T-helper 2 cell treated with Interferon-gamma antibody and Interleukin-4, amounts not matched to agents 5 μg/mL and 100 μg/mL, for 36 hours (primary cell): ENCODE measurements at regions not wholly inside any gene's neighbourhood (a gene's known extent, or its start where the extent isn't known, plus 50 kb on each side); places are given as distances from the start of the nearest gene placed in this dataset.

ENCODE experiments used
- DNase-seq: peaks from one replicate; pipeline ENCODE4 v3.0.0; 2021; ENCODE audit warnings: low spot score
- H3K27ac Mint-ChIP-seq: one replicate; pipeline ENCODE4 v1.8.0; 2021; ENCODE audit warnings: mild to moderate bottlenecking, mixed read lengths
- H3K27me3 Mint-ChIP-seq: one replicate; pipeline ENCODE4 v1.8.0; 2021; ENCODE audit warnings: low read depth, mixed read lengths
- H3K36me3 Mint-ChIP-seq: one replicate; pipeline ENCODE4 v1.8.0; 2021; ENCODE audit warnings: low read depth, mixed read lengths
- H3K4me1 Mint-ChIP-seq: one replicate; pipeline ENCODE4 v1.8.0; 2021; ENCODE audit warnings: low read depth, mixed read lengths
- H3K4me3 Mint-ChIP-seq: one replicate; pipeline ENCODE4 v1.8.0; 2022; ENCODE audit warnings: mild to moderate bottlenecking, moderate library complexity, mixed read lengths
- H3K9me3 Mint-ChIP-seq: one replicate; pipeline ENCODE4 v1.8.0; 2021; ENCODE audit warnings: mixed read lengths

- H3K27me3 Mint-ChIP-seq: no peaks in the 10 kb centered on the region
- no peak overlapping the region for H3K27ac Mint-ChIP-seq
- H3K4me1 Mint-ChIP-seq: no peaks in the 10 kb centered on the region
- H3K9me3 Mint-ChIP-seq: peaks cover 39% of the 10 kb centered on the region
- H3K4me3 Mint-ChIP-seq: no peak overlapping the region
- no peak for DNase-seq
- H3K36me3 Mint-ChIP-seq: no peaks in the 10 kb centered on the region
Observed at GRCh38 chr20:11364736-11365135, 553.0 kb upstream of the BTBD3 start.

- Mint-ChIP-seq H3K27ac (no peak overlapping the region), H3K36me3 (no peaks in the 10 kb centered on the region), H3K4me3 (no peak overlapping the region), H3K4me1 (no peaks in the 10 kb centered on the region), H3K9me3 (peaks cover 27% of the 10 kb centered on the region), H3K27me3 (no peaks in the 10 kb centered on the region)
- DNase-seq: no peak
Observed at GRCh38 chr20:11366660-11367059, 551.0 kb upstream of the BTBD3 start.

GRCh38 chr20:11368499-11368898 is 549.2 kb upstream of the BTBD3 start:
- no peak overlapping the region for H3K27ac Mint-ChIP-seq
- H3K4me3 Mint-ChIP-seq: no peak overlapping the region
- no peaks in the 10 kb centered on the region for H3K4me1 Mint-ChIP-seq
- H3K36me3 Mint-ChIP-seq: no peaks in the 10 kb centered on the region
- peaks cover 13% of the 10 kb centered on the region for H3K9me3 Mint-ChIP-seq
- no peak for DNase-seq
- H3K27me3 Mint-ChIP-seq: no peaks in the 10 kb centered on the region

GRCh38 chr20:11368965-11369711 is 548.6 kb upstream of the BTBD3 start:
- H3K9me3 Mint-ChIP-seq: peaks cover 8% of the 10 kb centered on the region
- H3K4me3 Mint-ChIP-seq: no peak overlapping the region
- no peaks in the 10 kb centered on the region for H3K36me3 Mint-ChIP-seq
- H3K27me3 Mint-ChIP-seq: no peaks in the 10 kb centered on the region
- no peak overlapping the region for H3K27ac Mint-ChIP-seq
- DNase-seq: no peak
- H3K4me1 Mint-ChIP-seq: no peaks in the 10 kb centered on the region

- H3K27ac Mint-ChIP-seq: no peak overlapping the region
- no peak overlapping the region for H3K4me3 Mint-ChIP-seq
- no peaks in the 10 kb centered on the region for H3K4me1 Mint-ChIP-seq
- no peaks in the 10 kb centered on the region for H3K36me3 Mint-ChIP-seq
- H3K9me3 Mint-ChIP-seq: peaks cover 8% of the 10 kb centered on the region
- DNase-seq: no peak
- H3K27me3 Mint-ChIP-seq: no peaks in the 10 kb centered on the region
Observed at GRCh38 chr20:11371831-11372230, 545.9 kb upstream of the BTBD3 start.

- Mint-ChIP-seq H3K36me3 (no peaks in the 10 kb centered on the region), H3K9me3 (peaks cover 3% of the 10 kb centered on the region), H3K27me3 (no peaks in the 10 kb centered on the region), H3K27ac (no peak overlapping the region), H3K4me1 (no peaks in the 10 kb centered on the region), H3K4me3 (no peak overlapping the region)
- no peak for DNase-seq
Observed at GRCh38 chr20:11372876-11373790, 544.6 kb upstream of the BTBD3 start.

- no peaks in the 10 kb centered on the region for H3K36me3 Mint-ChIP-seq
- H3K9me3 Mint-ChIP-seq: peaks cover 3% of the 10 kb centered on the region
- H3K27ac Mint-ChIP-seq: no peak overlapping the region
- DNase-seq: no peak
- no peaks in the 10 kb centered on the region for H3K27me3 Mint-ChIP-seq
- H3K4me3 Mint-ChIP-seq: no peak overlapping the region
- no peaks in the 10 kb centered on the region for H3K4me1 Mint-ChIP-seq
Observed at GRCh38 chr20:11375335-11375734, 542.4 kb upstream of the BTBD3 start.

GRCh38 chr20:11375966-11376365 is 541.7 kb upstream of the BTBD3 start:
- Mint-ChIP-seq H3K9me3 (peaks cover 9% of the 10 kb centered on the region), H3K27ac (no peak overlapping the region), H3K36me3 (no peaks in the 10 kb centered on the region), H3K27me3 (no peaks in the 10 kb centered on the region), H3K4me1 (no peaks in the 10 kb centered on the region), H3K4me3 (no peak overlapping the region)
- no peak for DNase-seq

GRCh38 chr20:11376420-11376819 is 541.3 kb upstream of the BTBD3 start:
- H3K9me3 Mint-ChIP-seq: peaks cover 11% of the 10 kb centered on the region
- no peaks in the 10 kb centered on the region for H3K4me1 Mint-ChIP-seq
- H3K4me3 Mint-ChIP-seq: no peak overlapping the region
- H3K36me3 Mint-ChIP-seq: no peaks in the 10 kb centered on the region
- no peaks in the 10 kb centered on the region for H3K27me3 Mint-ChIP-seq
- DNase-seq: no peak
- no peak overlapping the region for H3K27ac Mint-ChIP-seq

GRCh38 chr20:11376998-11377397 is 540.7 kb upstream of the BTBD3 start:
- H3K27ac Mint-ChIP-seq: no peak overlapping the region
- H3K9me3 Mint-ChIP-seq: peaks cover 12% of the 10 kb centered on the region
- no peaks in the 10 kb centered on the region for H3K27me3 Mint-ChIP-seq
- no peaks in the 10 kb centered on the region for H3K36me3 Mint-ChIP-seq
- DNase-seq: no peak
- H3K4me1 Mint-ChIP-seq: no peaks in the 10 kb centered on the region
- no peak overlapping the region for H3K4me3 Mint-ChIP-seq

GRCh38 chr20:11377761-11378160 is 539.9 kb upstream of the BTBD3 start:
- H3K27me3 Mint-ChIP-seq: no peaks in the 10 kb centered on the region
- no peak for DNase-seq
- no peaks in the 10 kb centered on the region for H3K36me3 Mint-ChIP-seq
- no peaks in the 10 kb centered on the region for H3K4me1 Mint-ChIP-seq
- peaks cover 20% of the 10 kb centered on the region for H3K9me3 Mint-ChIP-seq
- no peak overlapping the region for H3K27ac Mint-ChIP-seq
- H3K4me3 Mint-ChIP-seq: no peak overlapping the region

- Mint-ChIP-seq H3K4me3 (no peak overlapping the region), H3K27ac (no peak overlapping the region), H3K36me3 (no peaks in the 10 kb centered on the region), H3K9me3 (peaks cover 20% of the 10 kb centered on the region), H3K4me1 (no peaks in the 10 kb centered on the region), H3K27me3 (no peaks in the 10 kb centered on the region)
- no peak for DNase-seq
Observed at GRCh38 chr20:11378252-11378651, 539.4 kb upstream of the BTBD3 start.

GRCh38 chr20:11379257-11380011 is 538.3 kb upstream of the BTBD3 start:
- Mint-ChIP-seq H3K36me3 (no peaks in the 10 kb centered on the region), H3K27ac (no peak overlapping the region), H3K4me3 (no peak overlapping the region)

GRCh38 chr20:11380283-11380682 is 537.4 kb upstream of the BTBD3 start:
- Mint-ChIP-seq H3K27ac (no peak overlapping the region), H3K4me3 (no peak overlapping the region), H3K27me3 (no peaks in the 10 kb centered on the region), H3K4me1 (no peaks in the 10 kb centered on the region), H3K36me3 (no peaks in the 10 kb centered on the region), H3K9me3 (peaks cover 20% of the 10 kb centered on the region)
- DNase-seq: no peak

More at GRCh38 chr20:11379257-11380011, 538.3 kb upstream of the BTBD3 start:
- no peak for DNase-seq
- Mint-ChIP-seq H3K9me3 (peaks cover 20% of the 10 kb centered on the region), H3K4me1 (no peaks in the 10 kb centered on the region), H3K27me3 (no peaks in the 10 kb centered on the region)
